Small intestine (tissue), 7 donors: ENCODE measurements at regions not wholly inside any gene's neighbourhood (a gene's known extent, or its start where the extent isn't known, plus 50 kb on each side); places are given as distances from the start of the nearest gene placed in this dataset.

Experiments
- DNase-seq, 2 donors: peaks; one replicate each; pipeline versions ENCODE4 v3.0.0 to v3.0.0-alpha.2; 2013
- FAIRE-seq: peaks from 2 replicates; lab custom pipeline; 2012; peaks lifted over from hg19 to GRCh38; lab: Jason Lieb, UNC
- H3K27ac ChIP-seq, 3 donors: one replicate each; pipeline ENCODE4 v1.5.1; 2013; ENCODE audit warnings: low read length in 2 of 3, mild to moderate bottlenecking in 2 of 3, control low read depth in 1 of 3, inconsistent platforms in 1 of 3, low read depth in 1 of 3, moderate library complexity in 1 of 3
- H3K27me3 ChIP-seq, 3 donors: one replicate each; pipeline ENCODE4 v1.6.1; 2013; ENCODE audit warnings: low read length in 3 of 3, inconsistent platforms in 1 of 3; ENCODE audit not compliant: control insufficient read depth in 3 of 3, insufficient read depth in 3 of 3
- H3K36me3 ChIP-seq, 3 donors: one replicate each; pipeline ENCODE4 v1.6.1; 2013; ENCODE audit warnings: low read length in 3 of 3, inconsistent platforms in 1 of 3, low read depth in 1 of 3, mild to moderate bottlenecking in 1 of 3, moderate library complexity in 1 of 3; ENCODE audit not compliant: control insufficient read depth in 3 of 3, insufficient read depth in 2 of 3
- H3K4me1 ChIP-seq, 3 donors: one replicate each; pipeline ENCODE4 v1.6.1; 2013; ENCODE audit warnings: low read length in 2 of 3, inconsistent platforms in 1 of 3, low read depth in 1 of 3, mild to moderate bottlenecking in 1 of 3, moderate library complexity in 1 of 3; ENCODE audit not compliant: control insufficient read depth in 3 of 3, insufficient read depth in 2 of 3
- H3K4me3 ChIP-seq, 3 donors: one replicate each; pipeline ENCODE4 v1.5.1; 2013; ENCODE audit warnings: low read length in 3 of 3, control low read depth in 1 of 3, inconsistent platforms in 1 of 3, low read depth in 1 of 3, mild to moderate bottlenecking in 1 of 3, moderate library complexity in 1 of 3
- H3K9me3 ChIP-seq, 2 donors: one replicate each; pipeline ENCODE4 v1.6.1; 2013; ENCODE audit warnings: low read depth in 1 of 2, low read length in 1 of 2; ENCODE audit not compliant: control insufficient read depth in 2 of 2, insufficient read depth in 1 of 2
- WGBS, 3 donors: extraction: QIAGEN DNeasy Blood & Tissue Kit; methylation state at CpG; one replicate each; pipeline ENCODE4 v1.1.7; 2013; 5-methylcytosine and 5-hydroxymethylcytosine counted together
- donor health status: healthy with polysubstance abuse.
- donor health status: control.
- donor health status: control.
- donor health status: Bipolar disorder and iron deficiency.
- donor health status: healthy.

DNA sequence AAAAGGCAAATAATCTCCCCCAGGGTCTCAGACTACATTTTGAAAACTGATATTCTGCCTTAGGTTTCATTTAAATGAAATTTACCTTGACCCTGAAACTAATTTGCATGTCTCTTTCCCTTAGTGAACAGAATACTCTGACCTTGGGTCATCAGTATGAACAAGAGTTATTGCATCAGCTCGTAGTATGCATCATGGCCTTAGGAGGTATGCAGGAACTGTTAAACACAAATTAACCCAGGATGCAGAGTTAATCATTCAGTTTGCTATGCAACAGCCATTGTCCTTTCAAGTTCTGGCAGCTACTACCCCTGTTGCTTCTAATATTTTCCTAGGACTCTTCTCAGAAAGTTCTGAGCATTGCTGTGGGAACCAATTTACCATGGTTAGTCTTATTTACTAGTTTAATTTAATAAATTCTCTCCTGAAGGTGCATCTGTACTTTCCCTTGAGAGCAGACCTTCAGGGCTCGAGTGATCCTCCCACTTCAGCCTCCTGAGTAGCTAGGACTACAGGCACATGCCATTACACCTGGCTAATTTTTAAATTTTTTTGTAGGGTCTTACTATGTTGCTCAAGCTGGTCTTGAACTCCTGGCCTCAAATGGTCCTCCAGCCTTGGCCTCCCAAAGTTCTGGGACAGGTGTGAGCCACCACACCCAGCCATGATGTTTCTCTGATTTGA, 126.7 kb downstream of the TTC6 start:
- H3K4me1 ChIP-seq, result no peaks in the 10 kb centered on the region
- H3K9me3 ChIP-seq, result no peaks in the 10 kb centered on the region
- H3K27ac ChIP-seq, result no peak overlapping the region
- H3K27me3 ChIP-seq, result no peaks in the 10 kb centered on the region
- DNase-seq (peak in 1 of 2 donors; percentile 25), FAIRE-seq (no peak)
- H3K36me3 ChIP-seq, result no peaks in the 10 kb centered on the region
- WGBS, 3 donors, result 45 to 60% (median 53%) methylated on average over 2 of the region's 2 CpGs
- H3K4me3 ChIP-seq, result no peak overlapping the region

DNA sequence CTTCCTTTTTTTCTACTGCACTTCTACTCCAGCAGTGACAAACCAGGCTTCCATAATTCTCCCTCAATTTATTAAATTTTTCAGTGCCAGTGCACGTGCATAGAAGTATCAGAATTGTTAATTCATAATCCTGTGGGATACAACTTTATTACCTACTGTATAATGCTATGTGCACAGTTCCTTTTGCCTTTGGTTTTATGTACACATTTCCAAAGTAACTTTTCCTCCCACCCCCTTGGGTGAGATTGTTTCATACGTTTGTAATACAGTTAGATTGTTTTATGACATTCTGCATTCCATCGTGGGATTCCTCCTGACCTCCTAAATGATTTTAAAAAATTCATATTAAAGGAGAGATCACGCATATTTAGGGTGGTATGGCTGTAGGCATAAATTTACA, 128.1 kb downstream of the TTC6 start:
- DNase-seq, result no peak
- no peaks in the 10 kb centered on the region for H3K9me3 ChIP-seq
- H3K4me3 ChIP-seq, result no peak overlapping the region
- WGBS, 3 donors, result 47 to 55% (median 55%) methylated on average over 4 of the region's 4 CpGs
- no peaks in the 10 kb centered on the region for H3K4me1 ChIP-seq
- no peak overlapping the region for H3K27ac ChIP-seq
- no peak for FAIRE-seq
- no peaks in the 10 kb centered on the region for H3K27me3 ChIP-seq
- H3K36me3 ChIP-seq, result no peaks in the 10 kb centered on the region

DNA sequence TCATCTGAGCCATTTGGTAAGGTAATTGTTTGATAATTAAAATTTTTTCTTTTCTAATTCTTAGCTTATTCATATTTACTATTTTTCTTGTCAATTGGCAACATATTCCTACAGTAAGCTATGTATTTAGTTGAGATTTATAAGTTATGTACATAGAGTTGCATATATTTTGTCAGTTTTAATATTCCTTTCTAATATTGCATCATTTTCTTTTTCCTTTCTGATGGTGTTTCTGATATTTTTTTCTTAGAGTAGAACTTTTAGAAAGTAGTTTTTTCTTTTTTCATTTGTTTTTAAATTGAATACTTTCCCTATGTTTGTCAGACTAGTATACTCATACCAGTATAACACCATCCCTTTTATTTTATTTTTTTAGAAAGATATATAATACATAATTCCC, 131.3 kb downstream of the TTC6 start:
- no peak overlapping the region for H3K27ac ChIP-seq
- FAIRE-seq (no peak), DNase-seq (no peak)
- H3K36me3 ChIP-seq, result no peaks in the 10 kb centered on the region
- H3K4me1 ChIP-seq, result no peaks in the 10 kb centered on the region
- H3K9me3 ChIP-seq, result no peaks in the 10 kb centered on the region
- H3K27me3 ChIP-seq, result no peaks in the 10 kb centered on the region
- no peak overlapping the region for H3K4me3 ChIP-seq

DNA sequence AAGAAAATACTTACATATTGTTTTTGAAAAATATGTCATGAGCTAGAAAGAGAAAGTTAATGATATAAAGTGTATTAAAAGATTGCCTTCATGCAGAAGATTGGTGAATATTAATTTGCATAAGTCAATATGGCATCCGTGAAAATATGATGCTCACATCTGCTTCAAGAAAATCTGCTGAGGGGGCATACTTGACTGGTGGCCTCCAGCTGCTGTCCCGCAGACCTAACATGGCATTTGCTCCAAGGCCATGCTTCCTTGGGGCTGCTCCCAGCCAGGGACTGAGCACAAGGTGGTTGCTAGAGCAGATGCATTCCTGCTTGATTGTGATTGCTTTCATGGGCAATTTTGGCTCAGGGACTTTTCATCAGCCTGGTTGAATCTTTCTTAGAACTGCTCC, 133.8 kb downstream of the TTC6 start:
- H3K36me3 ChIP-seq, result no peaks in the 10 kb centered on the region
- DNase-seq (no peak), FAIRE-seq (no peak)
- H3K9me3 ChIP-seq, result no peaks in the 10 kb centered on the region
- no peaks in the 10 kb centered on the region for H3K27me3 ChIP-seq
- H3K4me1 ChIP-seq, result no peaks in the 10 kb centered on the region
- 85 to 92% (median 89%) methylated on average over 2 of the region's 2 CpGs for WGBS, 3 donors
- no peak overlapping the region for H3K27ac ChIP-seq
- no peak overlapping the region for H3K4me3 ChIP-seq

DNA sequence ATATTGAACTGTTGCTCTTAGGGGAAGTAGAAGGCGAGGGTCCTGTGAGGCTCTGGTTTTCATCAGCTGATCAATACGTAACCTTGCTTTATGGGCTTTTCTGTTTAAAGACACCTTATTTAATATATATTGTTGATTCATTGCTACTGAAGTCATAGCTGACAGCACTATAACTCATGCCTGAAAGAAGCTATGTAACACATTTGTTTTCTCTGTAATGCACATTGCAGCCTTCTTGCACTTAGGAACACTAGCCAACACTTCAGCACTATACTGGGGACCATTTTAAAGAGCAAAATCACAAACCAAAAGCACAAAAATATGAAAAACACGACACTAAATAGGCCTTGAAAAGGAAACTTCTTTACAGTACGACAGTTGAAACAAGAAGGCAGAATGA, 135.7 kb downstream of the TTC6 start:
- Histone ChIP-seq H3K4me3 (no peak overlapping the region), H3K9me3 (no peaks in the 10 kb centered on the region), H3K27ac (no peak overlapping the region), H3K27me3 (no peaks in the 10 kb centered on the region), H3K36me3 (no peaks in the 10 kb centered on the region), H3K4me1 (no peaks in the 10 kb centered on the region)
- 56 to 72% (median 63%) methylated on average over 4 of the region's 4 CpGs for WGBS, 3 donors
- DNase-seq, result no peak
- FAIRE-seq, result no peak

DNA sequence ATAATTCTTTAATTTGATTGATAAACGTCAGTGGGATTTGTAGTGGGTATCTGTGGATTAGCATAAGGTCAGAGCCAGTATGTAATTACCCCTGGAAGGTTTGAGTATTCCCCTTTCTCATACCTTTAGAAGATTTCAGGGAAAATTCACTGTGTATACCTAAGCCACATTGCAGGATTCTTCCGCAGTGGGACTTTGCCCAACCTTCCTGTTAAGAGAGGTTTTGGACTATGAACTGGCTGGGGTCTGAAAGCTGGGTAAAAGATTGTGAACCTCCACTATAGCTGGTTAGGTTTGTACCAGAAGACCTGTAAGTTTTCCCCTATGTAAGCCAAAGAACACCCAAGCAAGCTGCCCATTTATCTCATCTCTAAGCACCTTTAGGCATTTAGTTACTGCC, 150.2 kb downstream of the TTC6 start:
- Histone ChIP-seq H3K36me3 (no peaks in the 10 kb centered on the region), H3K4me3 (no peak overlapping the region), H3K9me3 (no peaks in the 10 kb centered on the region), H3K27ac (no peak overlapping the region), H3K4me1 (no peaks in the 10 kb centered on the region), H3K27me3 (no peaks in the 10 kb centered on the region)
- DNase-seq, result no peak
- FAIRE-seq, result no peak
- 74 to 82% (median 79%) methylated on average over 2 of the region's 2 CpGs for WGBS, 3 donors

DNA sequence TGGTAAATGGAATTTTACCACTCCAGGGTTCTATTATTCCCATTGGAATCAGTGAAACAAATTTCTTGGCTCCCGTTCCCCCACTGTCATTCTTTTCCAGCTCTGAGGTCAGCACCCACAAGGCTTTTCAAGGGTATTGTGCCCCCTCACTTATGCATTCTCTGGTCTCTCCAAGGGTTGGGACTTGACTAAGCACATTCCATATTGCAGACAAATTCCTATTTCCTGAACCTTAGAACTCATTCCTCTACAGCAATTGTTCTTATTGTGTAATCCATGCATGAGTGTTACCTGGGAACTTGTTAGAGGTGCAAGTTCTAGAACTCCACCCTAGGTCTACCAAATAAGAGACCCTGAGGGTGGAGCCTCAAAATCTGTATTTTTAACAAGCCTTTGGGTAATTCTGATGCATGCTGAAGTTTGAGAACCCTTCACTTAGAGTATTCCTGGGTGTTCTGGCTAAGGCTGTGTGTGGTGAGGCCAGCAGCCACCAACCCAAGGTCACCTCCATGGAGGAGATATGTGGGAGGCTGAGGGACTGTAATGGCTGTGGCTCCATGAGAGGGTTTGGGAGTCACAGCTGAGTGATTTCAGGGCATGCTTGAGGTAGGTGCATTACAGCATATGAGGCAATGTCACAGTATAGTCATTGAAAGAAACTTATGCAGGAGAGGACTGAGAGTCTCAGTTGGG, 150.9 kb downstream of the TTC6 start:
- WGBS, 3 donors, result 84 to 96% (median 86%) methylated on average over 1 of the region's 1 CpG
- H3K27me3 ChIP-seq, result no peaks in the 10 kb centered on the region

DNA sequence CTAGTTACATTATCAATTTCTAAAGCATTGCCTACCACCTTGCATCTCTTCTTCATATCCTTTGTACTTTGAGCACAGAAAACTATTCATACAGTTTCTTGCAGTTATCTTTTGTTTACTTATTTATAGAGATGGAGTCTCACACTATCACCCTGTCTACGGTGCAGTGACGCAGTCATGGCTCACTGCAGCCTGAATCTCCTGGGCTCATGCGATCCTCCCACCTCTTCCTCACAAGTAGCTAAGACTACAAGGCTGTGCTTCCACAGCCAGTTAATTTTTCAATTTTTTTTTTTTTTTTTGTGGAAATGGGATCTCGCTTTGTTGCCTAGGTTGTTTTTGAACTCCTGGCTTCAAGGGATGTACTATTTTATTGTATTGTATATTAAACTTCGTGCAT, 158.0 kb downstream of the TTC6 start:
- Histone ChIP-seq H3K4me1 (no peaks in the 10 kb centered on the region), H3K36me3 (no peaks in the 10 kb centered on the region), H3K4me3 (no peak overlapping the region), H3K27ac (no peak overlapping the region), H3K27me3 (no peaks in the 10 kb centered on the region), H3K9me3 (no peaks in the 10 kb centered on the region)
- DNase-seq, result no peak
- no peak for FAIRE-seq
- WGBS, 3 donors, result 73 to 83% (median 82%) methylated on average over 5 of the region's 5 CpGs

More for the DNA sequence above, 150.9 kb downstream of the TTC6 start:
- DNase-seq (no peak), FAIRE-seq (no peak)
- Histone ChIP-seq H3K27ac (no peak overlapping the region), H3K9me3 (no peaks in the 10 kb centered on the region), H3K4me1 (no peaks in the 10 kb centered on the region), H3K36me3 (no peaks in the 10 kb centered on the region), H3K4me3 (no peak overlapping the region)
